GM21367 (cell line): ENCODE measurements at regions not wholly inside any gene's neighbourhood (a gene's known extent, or its start where the extent isn't known, plus 50 kb on each side); places are given as distances from the start of the nearest gene placed in this dataset.
"Not testable (repeated sequence)": the region's sequence is repeated elsewhere in the genome, so short reads cannot be mapped to it uniquely, and the experiment has no call there.

Source experiments
- ATAC-seq: cut with Tn5 transposase; IDR thresholded peaks from one replicate; pipeline ENCODE4 v1.9.1; 2021; ENCODE audit not compliant: unreplicated experiment

- no peak for ATAC-seq
Observed at GRCh38 chr2:107542314-107542740, 284.4 kb upstream of the RGPD4 start.

GRCh38 chr2:107543793-107544192 is 282.9 kb upstream of the RGPD4 start:
- ATAC-seq: no peak

- ATAC-seq: no peak
Observed at GRCh38 chr2:107545066-107545465, 281.6 kb upstream of the RGPD4 start.

- no peak for ATAC-seq
Observed at GRCh38 chr2:107545851-107546250, 280.8 kb upstream of the RGPD4 start.

GRCh38 chr2:107548216-107548615 is 278.5 kb upstream of the RGPD4 start:
- no peak for ATAC-seq

- no peak for ATAC-seq
Observed at GRCh38 chr2:107553046-107553445, 273.6 kb upstream of the RGPD4 start.

- no peak for ATAC-seq
Observed at GRCh38 chr2:107553539-107553938, 273.2 kb upstream of the RGPD4 start.

- no peak for ATAC-seq
Observed at GRCh38 chr2:107556038-107556627, 270.6 kb upstream of the RGPD4 start.

GRCh38 chr2:107558295-107558694 is 268.4 kb upstream of the RGPD4 start:
- no peak for ATAC-seq

GRCh38 chr2:107569496-107569895 is 257.2 kb upstream of the RGPD4 start:
- ATAC-seq: no peak

- ATAC-seq: no peak
Observed at GRCh38 chr2:107570876-107571275, 255.8 kb upstream of the RGPD4 start.

GRCh38 chr2:107572890-107573289 is 253.8 kb upstream of the RGPD4 start:
- not testable (repeated sequence) for ATAC-seq

- no peak for ATAC-seq
Observed at GRCh38 chr2:107576991-107577390, 249.7 kb upstream of the RGPD4 start.

GRCh38 chr2:107582487-107582886 is 244.2 kb upstream of the RGPD4 start:
- no peak for ATAC-seq

GRCh38 chr2:107584577-107584976 is 242.1 kb upstream of the RGPD4 start:
- no peak for ATAC-seq

- no peak for ATAC-seq
Observed at GRCh38 chr2:107585851-107586250, 240.8 kb upstream of the RGPD4 start.

GRCh38 chr2:107588181-107588580 is 238.5 kb upstream of the RGPD4 start:
- ATAC-seq: no peak

GRCh38 chr2:107589079-107589491 is 237.6 kb upstream of the RGPD4 start:
- no peak for ATAC-seq

- no peak for ATAC-seq
Observed at GRCh38 chr2:107591561-107592279, 235.0 kb upstream of the RGPD4 start.

- ATAC-seq: no peak
Observed at GRCh38 chr2:107592280-107592624, 234.4 kb upstream of the RGPD4 start.

GRCh38 chr2:107595285-107595684 is 231.4 kb upstream of the RGPD4 start:
- no peak for ATAC-seq

- ATAC-seq: no peak
Observed at GRCh38 chr2:107595749-107596148, 230.9 kb upstream of the RGPD4 start.

- no peak for ATAC-seq
Observed at GRCh38 chr2:107597507-107597906, 229.2 kb upstream of the RGPD4 start.
